Activated CD4-positive, alpha-beta T cell treated with anti-CD3 and anti-CD28 coated beads for 36 hours (primary cell): ENCODE measurements at regions not wholly inside any gene's neighbourhood (a gene's known extent, or its start where the extent isn't known, plus 50 kb on each side); places are given as distances from the start of the nearest gene placed in this dataset.

Source experiments
- ATAC-seq: fragments of 200-7000 bp; cut with Tn5 transposase; one replicate; pipeline ENCODE4 v1.10.0; 2021; ENCODE audit warnings: mild to moderate bottlenecking, moderate library complexity
- CTCF ChIA-PET: fragments of 350-600 bp; sonication (Branson Sonifier 250); formaldehyde crosslinking; loops from one replicate; lab custom pipeline; 2021; ENCODE audit warnings: antibody characterized with exemption; lab: Charles Lee
- POLR2A ChIA-PET: fragments of 350-600 bp; sonication (Branson Sonifier 250); formaldehyde crosslinking; loops from one replicate; lab custom pipeline; 2021; ENCODE audit warnings: antibody characterized with exemption, inconsistent platforms; lab: Charles Lee
- DNase-seq: peaks from one replicate; pipeline ENCODE4 v3.0.0-alpha.2; 2020
- H3K27ac Mint-ChIP-seq: one replicate; pipeline ENCODE4 v1.8.0; 2021; ENCODE audit warnings: mixed read lengths
- H3K27me3 Mint-ChIP-seq: one replicate; pipeline ENCODE4 v1.8.0; 2021; ENCODE audit warnings: mixed read lengths
- H3K36me3 Mint-ChIP-seq: one replicate; pipeline ENCODE4 v1.8.0; 2021; ENCODE audit warnings: low read depth, mixed read lengths
- H3K4me1 Mint-ChIP-seq: one replicate; pipeline ENCODE4 v1.8.0; 2021; ENCODE audit warnings: mixed read lengths
- H3K4me3 Mint-ChIP-seq: one replicate; pipeline ENCODE4 v1.8.0; 2021; ENCODE audit warnings: mild to moderate bottlenecking, moderate library complexity, mixed read lengths
- H3K9me3 Mint-ChIP-seq: one replicate; pipeline ENCODE4 v1.8.0; 2021; ENCODE audit warnings: low read depth, mixed read lengths
- intact Hi-C, 2 experiments: fragments of 100-400 bp; cut with DNase I in 1 of 2; cut with micrococcal nuclease in 1 of 2; formaldehyde crosslinking; loops; one replicate each; pipeline versions ENCODE4 v1.14.2 to v1.15.1; 2022 to 2024; cut with DNase I, micrococcal nuclease

DNA sequence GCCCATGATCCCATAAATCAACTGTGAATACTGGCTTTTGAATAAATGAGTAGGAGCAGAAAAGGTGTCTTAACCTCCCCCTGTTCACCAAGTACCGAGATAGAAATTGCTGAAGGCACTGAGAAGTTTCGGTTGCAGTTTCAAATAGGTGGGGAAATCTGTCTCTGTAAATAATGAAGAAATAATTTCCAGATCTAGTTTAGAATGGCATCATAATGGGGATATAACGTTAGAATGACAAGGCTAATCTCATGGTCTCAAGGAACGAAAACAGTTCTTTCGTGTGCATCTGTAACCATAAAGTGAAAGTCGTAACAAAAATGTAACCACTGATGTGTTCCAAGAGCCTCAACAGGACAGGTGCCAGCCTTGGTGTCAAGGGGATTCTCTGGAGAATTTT, 49.9 kb upstream of the TMEM18 start:
- Mint-ChIP-seq H3K9me3 (no peaks in the 10 kb centered on the region), H3K4me3 (no peak overlapping the region), H3K27ac (no peak overlapping the region), H3K36me3 (no peaks in the 10 kb centered on the region), H3K4me1 (no peaks in the 10 kb centered on the region), H3K27me3 (peaks cover 25% of the 10 kb centered on the region)
- ATAC-seq, result peak; percentile 44
- intact Hi-C loops, result no loop called here
- ChIA-PET POLR2A (no interaction called here), CTCF (no interaction called here)
- no peak for DNase-seq
